Left hindlimb (tissue), 1 donor: ENCODE measurements at regions not wholly inside any gene's neighbourhood (a gene's known extent, or its start where the extent isn't known, plus 50 kb on each side); places are given as distances from the start of the nearest gene placed in this dataset.
"Not testable (repeated sequence)": the region's sequence is repeated elsewhere in the genome, so short reads cannot be mapped to it uniquely, and the experiment has no call there.

ENCODE experiments used
- DNase-seq: peaks from one replicate; pipeline ENCODE4 v3.0.0-alpha.2; 2018

DNA sequence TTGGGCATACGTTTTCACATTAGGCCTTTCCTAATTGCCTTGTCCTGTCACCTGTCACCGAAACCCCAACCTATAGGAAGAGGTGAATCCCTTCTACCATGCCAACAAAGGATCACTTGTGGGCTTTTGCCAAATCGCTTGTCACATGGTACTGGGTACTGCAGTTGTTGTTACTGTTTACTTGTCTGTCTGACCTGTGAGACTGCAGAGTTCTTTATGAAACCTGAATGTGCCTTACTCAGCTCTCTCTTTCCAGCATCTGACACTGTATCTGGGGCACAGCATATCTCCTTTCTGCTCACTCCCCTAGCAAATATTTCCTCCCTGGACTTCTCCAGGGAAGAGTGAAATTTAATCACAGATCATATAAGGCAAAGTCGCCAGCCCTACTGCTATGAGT, 1272.4 kb downstream of the CDH8 start:
- no peak for DNase-seq

DNA sequence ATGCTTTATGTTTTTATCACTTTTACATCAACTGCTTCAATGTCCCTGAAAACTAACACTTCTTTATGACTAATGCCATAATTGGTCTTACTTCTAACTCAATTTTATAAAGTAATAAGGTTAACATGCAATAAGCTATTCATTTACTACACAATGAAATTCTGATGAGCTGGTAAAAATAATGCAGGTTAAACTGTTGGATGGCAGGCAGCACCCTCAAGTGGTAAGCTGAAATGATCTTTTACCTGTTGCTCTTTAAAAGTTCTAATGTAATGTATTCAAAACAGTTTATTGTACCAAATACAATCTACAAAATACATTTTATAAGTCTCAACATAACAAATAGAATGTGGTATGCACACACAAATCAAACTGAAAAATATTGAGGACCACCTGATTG, 1280.3 kb downstream of the CDH8 start:
- DNase-seq: no peak

DNA sequence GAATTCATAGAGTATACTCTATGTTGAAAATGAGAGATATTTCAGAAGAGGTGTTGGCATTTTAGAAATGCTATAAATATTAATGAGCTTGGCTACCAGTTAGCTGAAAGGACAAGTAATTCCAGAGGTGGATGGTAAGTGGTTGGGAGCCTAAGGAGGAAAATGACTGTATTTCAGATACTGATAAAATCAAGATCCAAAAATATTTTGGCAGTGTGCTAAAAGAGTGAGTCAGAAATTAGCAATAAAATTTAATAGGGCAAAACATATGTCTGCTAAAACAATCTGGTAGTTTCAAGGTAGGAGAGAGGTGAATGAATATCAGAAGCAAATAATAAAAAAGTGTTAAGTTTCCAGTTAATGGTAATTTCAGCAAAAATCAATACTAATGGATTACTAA, 1287.9 kb downstream of the CDH8 start:
- DNase-seq: no peak

DNA sequence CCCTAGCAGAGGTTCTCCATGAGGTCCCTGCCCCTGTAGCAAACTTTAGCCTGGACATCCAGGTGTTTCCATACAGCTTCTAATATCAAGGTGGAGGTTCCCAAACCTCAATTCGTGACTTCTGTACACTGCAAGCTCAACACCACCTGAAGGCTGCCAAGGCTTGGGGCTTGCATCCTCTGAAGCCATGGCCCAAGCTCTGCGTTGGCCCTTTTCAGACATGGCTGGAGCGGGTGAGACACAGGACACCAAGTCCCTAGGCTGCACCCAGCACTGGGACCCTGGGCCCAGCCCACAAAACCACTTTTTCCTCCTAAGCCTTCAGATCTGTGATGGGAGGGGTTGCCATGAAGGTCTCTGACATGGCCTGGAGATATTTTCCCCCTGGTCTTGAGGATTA, 1292.0 kb downstream of the CDH8 start:
- DNase-seq: no peak

DNA sequence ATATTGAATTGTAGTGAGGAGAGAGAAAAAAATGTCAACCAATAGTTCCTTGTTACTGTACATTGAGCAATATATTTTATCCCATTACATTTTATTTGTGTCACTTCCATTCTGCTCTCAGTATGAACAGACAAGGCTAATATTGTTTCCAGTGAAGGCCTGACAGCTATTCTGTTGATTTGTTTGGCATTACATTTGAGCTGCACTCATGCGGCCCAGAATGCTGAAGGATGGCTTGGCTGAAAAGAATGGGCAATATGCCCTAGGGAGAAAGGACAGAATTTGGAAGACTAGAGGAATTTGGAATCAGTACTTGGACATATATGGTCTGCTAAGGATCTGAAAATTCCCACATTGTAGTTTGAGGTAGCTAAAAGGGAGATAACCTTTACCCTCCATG, 1294.4 kb downstream of the CDH8 start:
- no peak for DNase-seq

DNA sequence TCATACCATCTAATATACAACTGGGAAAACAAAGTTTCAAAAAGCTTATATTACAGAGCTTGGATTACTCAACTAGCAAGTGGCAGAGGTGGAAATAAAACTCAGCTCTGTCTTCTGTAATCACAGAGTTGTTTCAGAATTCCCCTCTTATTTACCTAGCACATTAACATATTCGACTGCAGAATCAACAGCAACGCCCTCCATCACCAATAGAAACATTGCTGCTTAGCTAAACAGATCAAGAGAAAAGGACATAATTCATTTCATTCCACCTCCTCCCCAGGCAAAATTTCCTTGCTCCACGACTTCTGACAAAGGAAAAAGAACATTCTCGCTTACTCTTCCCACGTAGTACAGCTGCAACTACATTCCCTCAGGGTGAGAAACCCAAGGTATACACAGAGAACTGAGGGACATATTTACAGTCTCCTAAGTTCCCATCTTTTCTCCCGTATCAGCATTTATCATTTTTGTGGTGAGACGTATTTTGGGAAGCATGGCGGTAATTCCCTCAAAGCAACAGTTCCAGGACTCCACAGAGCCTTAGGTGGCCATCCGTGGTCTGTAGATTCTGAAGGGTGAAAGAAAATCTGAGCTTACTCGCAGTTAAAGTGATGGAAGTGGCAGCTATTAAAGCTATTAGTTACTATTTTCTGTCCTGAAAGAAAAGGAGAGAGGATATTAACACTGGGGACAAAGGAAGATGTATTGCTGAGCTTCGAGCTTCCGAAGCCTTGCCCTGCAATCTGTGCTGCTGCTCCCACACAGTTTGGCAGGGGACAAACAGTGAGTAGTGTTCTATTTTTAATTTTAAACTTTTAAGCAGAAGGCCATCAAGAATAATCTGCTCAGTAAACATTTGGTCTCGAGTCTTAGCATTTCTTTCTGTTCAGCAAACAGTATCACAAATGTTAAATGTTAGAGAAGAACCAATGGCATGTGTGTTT, 1296.2 kb downstream of the CDH8 start:
- DNase-seq: no peak

DNA sequence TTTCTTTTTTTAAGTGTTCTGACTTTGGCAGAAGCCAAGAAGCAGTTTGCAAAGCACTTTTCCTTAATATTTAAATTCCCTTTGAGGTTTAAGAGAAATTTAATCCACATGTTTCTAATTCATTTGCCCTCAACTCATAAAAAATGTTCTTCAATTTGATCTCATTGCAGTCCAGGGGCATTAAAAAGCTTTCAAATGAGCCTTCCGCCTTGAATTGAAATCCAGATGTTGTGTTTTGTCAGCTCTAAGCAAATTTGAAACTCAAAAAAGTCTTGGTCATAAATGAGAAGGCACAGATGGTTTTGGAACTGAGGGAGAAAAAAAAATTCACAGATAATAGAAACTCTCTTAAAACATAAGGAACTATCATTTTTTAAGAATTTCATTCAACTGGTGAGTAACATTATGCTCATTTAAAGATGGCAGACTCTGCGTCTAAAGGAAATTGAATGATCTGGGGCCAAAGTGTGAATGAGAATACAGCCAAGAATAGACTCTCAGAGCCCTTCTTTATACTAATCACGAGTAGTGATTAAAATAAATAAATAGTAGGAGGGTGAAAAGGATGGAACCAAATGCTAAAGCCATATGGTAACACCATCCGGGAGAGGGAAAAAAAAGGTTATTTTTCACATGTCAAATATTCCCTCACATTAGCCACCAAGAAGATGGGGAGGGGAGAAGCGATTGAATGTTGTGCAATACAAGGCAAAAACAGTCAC, 1304.7 kb downstream of the CDH8 start:
- DNase-seq: no peak

DNA sequence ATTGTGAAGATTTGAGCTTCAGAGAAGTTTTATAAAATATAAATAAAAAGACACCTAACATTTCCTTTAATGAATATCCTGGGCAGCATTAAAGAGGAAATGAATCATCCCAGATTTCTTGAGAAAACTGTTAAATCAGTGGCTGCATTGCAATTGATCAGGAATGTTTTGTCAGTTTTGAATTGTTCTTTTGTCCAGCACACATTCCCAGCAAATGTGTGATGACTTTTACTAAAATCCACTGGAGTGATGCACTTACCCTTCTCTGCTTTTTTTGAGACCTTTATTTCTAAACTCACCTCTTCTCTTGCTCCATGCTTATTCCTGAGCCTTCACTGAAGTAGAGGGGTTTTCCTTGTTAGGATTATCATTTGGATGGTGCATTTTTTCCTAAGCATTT, 1307.2 kb downstream of the CDH8 start:
- no peak for DNase-seq

DNA sequence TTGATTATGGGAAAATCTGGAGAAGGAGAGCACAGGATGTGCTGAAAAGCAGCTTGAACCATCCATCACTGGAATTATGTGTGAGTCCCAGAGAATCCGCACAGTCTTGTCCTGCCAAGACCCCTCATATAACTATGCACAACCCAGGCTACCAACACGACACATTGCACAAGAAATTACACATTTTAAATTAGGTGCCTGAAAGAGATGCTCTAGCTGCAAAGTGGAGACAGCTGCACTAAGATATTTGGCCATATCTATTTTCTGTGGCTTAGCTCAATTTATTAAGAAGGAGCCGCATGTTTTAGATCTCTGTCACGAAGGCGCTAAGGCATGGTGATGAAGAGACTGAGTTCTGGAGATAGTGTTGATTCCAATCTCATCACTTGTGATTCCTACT, 1308.4 kb downstream of the CDH8 start:
- no peak for DNase-seq

DNA sequence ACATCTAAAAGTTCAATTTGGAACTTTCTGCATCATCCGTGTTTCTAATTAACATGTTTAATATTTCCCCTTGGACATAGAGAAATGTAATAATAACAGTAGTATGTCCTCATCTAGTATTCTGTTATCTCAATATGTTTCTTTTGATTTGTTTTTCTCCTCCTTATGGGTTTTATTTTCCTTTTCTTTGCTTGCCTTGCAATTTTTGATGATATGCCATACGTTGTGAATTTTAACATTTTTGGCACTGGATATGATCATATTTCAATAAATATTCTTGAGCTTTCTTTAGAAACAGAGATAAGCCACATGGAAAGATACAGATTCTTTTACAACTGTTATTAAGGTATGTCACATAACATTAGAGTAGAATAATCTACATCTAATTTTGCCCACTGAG, 1316.2 kb downstream of the CDH8 start:
- DNase-seq: no peak

DNA sequence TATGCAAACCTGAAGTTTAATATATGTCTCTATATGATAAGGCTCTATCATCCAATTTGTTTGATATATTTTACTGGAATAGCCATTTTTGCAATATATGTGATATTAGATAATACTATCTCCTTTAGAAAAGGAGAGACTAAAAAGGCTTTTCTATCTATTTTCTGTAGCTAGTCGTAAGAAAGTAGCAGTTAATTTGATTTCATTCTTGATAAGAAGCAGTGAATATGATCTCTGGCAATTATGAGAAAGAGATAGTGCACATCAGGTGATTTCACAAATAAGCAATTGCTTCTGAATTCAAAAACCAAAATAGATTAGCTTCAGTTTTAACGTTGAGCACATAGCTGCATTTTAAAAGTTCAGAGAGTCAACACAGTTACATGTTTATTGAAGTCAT, 1318.4 kb downstream of the CDH8 start:
- DNase-seq: no peak

DNA sequence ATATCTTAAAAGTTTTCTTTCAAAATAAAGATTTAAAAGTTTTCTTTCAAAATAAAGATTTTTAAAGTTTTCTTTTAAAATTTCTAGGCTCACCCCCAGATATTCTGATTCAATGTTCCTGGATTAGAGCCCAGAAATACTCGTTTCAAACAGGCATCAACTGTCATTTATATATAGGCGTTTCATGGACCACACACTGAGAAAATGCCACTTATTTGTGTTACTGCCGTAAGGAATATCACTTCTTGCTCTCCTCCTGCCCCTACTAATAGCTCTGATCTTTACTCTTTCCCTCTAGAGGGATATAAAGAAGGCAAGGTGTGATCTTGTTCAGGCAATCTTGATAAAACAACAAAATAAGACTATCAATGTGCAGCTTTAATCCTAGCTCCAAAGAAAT, 1324.1 kb downstream of the CDH8 start:
- no peak for DNase-seq

DNA sequence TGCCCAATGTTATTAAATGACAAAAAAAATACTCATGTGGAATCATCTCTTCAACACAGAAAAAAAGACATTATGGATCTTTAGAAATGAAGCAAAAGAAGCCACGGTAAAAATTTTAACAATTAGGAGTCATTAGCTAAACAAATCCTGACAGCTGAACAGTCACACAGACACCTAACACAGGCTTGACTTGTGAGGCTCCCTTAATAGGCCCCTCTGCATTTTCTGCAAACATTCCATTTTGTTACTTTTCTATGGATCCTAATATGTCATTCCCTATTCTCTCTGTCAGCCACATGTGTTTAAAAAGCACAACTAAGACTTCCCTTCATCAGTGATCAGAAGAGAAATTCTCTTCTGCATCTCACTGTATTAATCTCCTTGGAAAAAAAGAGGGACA, 1331.5 kb downstream of the CDH8 start:
- no peak for DNase-seq

DNA sequence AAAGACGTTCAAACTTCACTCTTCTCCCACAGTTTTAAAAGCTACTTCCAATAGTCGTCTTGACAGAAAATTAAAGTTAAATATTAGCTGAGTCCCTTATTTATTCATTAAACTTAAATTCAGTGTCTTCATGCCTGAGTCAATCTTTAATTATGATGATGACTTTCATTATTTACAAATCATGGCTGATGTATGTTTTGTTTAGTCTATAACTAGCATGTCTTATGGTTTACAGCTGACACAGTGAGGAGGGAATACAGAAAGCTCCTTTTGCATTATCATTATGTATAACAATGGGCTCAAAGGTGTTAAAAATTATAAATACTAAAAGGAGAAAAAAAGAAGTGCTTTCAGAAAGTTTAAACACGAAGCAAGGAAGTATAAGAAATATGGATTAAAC, 1333.1 kb downstream of the CDH8 start:
- no peak for DNase-seq

DNA sequence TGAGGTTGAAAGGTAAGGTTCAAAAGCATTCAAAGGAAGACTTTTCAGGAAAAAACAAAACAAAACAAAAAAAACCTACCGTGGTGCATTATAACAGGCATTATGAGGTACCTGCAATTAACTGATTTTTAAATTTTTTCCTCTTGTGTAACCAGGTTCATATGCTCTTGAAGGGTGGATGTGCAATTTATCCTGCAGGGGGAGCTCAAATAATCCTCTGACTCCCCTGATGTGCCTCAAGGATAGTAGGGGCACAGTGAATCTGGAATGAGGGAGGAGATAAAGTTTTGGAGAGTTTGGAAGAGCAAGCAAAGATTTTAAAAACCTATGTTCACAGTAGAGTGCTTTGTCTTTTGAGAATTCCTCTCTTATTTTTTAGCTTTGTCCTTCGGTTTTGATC, 1349.4 kb downstream of the CDH8 start:
- no peak for DNase-seq

DNA sequence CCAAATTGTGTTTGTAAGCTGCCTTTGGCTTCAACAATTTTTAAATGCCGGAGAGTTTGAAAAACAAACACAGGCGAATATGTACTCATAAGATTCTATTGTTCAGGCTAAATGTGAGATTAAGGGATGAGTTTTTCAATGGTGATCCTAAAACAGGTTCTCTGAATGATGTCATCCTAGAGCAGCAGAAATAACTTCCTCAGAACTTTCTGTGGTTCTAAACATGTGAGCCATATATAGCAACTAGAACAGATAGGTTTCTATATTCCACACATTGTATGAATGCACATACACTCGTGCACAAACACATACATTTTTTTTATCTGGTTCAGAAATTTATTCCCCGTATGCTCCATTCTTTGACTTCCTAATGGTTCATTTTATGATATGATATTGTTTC, 1352.2 kb downstream of the CDH8 start:
- DNase-seq: no peak

DNA sequence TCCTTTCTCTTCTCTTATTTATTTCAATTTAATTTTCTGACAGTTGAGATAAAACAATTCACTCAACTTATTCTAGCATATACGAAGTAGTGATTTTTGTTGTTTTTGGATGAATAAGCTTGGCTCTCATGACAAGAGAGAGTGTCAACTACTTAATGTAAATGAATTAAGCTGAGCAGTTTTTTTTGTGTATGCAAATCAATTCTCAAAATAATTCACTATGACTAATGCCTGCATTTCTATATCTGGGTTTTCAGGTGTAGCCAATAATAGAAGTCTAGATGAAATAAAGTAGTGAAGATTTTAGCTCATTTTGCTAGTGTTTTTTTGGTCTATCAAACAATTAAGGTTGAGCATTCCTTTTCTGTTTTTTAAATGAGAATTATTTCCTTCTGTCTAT, 1354.0 kb downstream of the CDH8 start:
- no peak for DNase-seq

DNA sequence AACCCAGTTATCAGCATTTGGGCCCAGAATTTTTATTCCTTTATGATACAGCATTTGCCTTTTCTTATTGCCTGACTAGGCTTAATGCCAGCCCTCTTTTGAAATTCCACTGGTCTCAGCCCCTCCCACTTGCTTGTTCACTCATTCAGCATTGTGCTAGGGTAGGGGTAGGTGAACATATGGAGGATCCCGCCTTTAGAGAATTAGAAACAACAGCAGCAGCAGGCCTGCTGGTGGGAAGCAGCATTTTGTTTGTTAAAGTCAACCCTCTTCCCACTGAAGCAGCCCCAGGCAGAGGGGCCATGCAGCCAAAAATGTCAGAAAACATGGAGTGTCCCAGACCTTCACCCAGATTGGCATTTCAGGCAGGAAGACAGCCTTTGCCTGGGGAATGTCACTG, 1355.2 kb downstream of the CDH8 start:
- no peak for DNase-seq

DNA sequence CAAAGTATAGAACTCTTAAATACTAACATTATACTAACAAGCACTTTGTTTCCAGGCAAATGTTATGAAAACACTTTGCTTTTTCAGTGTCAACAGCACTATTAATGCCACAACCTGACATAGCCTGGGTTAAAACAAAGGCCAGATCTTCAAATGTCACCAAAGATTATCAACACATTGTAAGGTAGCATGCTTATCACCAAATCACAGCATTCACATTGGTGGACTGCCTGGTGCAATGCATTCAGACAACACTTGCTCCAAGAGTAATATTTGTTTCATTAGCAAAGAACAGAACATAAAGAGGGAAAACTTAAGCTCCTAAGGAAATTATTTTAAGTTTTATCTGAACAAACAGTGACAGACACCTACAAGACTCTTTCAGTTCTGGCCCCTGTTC, 1361.2 kb downstream of the CDH8 start:
- no peak for DNase-seq

DNA sequence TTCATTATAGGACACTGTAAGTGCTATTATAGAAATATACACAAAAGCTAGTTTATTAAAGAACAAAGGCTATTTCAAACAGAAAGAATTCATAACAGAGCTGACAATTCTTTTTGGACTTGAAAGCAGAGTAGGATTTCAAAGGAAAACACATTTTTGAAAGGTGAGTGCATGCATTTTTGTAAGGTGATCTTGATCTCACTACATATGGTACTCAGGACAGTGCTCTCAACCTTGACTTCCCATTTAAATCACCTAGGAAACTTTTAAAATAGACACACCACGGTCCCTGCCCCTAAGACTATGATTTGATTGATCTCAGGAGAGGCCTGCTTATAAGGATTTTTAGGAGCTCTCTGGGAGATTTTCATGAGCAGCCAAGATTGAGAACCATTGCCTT, 1362.0 kb downstream of the CDH8 start:
- no peak for DNase-seq

DNA sequence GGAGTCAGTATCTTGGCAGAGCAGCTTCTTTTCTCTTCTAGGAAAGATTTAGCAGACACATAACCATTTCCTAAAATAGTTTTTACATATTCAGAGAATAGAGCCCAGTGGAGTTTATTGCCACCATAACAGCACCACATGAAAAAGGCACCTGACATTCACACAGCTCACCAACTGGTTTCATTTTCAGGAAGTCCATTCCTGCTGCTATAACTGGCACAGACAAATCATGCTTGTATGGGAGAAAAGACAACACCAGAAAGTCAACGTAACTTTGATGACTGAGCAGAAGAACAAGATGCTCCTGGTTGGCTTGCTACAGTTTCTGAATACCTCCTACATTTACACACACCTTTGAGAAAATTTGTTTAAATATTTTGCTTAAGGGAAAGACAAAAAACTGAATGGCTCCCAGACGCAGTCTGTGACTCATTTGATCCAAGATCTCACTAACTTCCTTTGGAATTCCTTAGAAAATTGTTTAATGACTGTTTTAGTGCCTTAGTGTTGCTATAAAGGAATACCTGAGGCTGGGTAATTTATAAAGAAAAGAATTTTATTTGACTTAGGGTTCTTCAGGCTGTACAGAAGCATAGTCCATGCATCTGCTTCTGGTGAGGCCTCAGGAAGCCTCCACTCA, 1380.6 kb downstream of the CDH8 start:
- DNase-seq: no peak

DNA sequence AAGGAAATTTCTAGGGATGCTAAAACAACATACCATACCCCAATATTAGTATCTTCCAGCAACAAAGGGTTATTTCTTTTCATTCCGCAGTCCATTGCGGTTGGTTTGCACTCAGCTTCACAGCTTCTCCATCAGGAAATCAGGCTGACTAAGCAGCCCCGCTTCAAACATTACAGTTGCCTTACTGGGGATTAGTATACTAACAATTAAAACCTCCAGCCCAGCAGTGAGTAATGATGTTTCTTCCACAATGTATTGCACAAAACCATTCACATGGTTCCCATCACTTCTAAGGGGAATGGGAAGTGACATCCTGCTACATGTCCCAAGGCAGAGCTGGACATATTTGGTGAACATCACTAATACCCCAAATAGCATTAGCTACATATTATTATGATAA, 1384.9 kb downstream of the CDH8 start:
- no peak for DNase-seq

DNA sequence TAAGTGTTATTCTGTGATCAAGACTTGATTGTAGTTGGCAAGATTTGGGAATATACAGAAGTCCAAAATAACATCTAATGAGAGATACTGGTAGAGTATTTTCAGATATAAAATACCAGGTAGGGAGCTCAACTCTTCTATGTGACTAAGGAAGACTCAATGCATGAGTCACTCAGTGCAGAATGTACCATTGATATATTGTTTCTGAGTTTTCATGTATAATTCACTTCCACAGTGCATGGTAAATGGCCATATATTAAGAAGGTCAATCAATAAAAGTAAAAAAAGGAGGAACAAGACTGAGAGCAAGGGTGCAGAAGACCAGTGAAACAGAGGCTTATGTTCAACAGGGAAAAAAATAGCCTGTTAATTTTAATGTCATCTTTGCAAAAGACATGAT, 1387.9 kb downstream of the CDH8 start:
- DNase-seq: no peak

DNA sequence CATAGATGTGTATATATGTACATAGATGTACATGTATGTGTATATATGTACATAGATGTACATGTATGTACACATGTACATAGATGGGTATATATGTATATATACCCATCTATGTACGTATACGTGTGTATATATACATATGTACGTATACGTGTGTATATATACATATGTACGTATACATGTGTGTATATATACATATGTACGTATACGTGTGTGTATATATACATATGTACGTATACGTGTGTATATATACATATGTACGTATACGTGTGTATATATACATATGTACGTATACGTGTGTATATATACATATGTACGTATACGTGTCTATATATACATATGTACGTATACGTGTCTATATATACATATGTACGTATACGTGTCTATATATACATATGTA, 1388.8 kb downstream of the CDH8 start:
- DNase-seq: not testable (repeated sequence)
